ENCODE measurements at regions not wholly inside any gene's neighbourhood (a gene's known extent, or its start where the extent isn't known, plus 50 kb on each side); places are given as distances from the start of the nearest gene placed in this dataset.

- peak in 1 of 6 experiments; percentile 12 for TF ChIP-seq CTCF (IDR thresholded peaks at IDR 0.05)
- no peak for TF ChIP-seq POLR2A (IDR thresholded peaks at IDR 0.05)
These were observed 538.7 kb upstream of the NR3C2 start for GRCh38 chr4:148980782-148981480.
